Transverse colon (tissue), 4 donors: ENCODE measurements at regions not wholly inside any gene's neighbourhood (a gene's known extent, or its start where the extent isn't known, plus 50 kb on each side); places are given as distances from the start of the nearest gene placed in this dataset.

Source experiments
- DNase-seq: peaks from one replicate; pipeline ENCODE4 v3.0.0-alpha.2; 2019
- H3K27ac ChIP-seq, 4 donors: fragments of 200-600 bp; sonication (generic); 2 replicates each; pipeline ENCODE4 v1.5.1; 2016 to 2018; ENCODE audit warnings: inconsistent platforms in 4 of 4
- H3K27me3 ChIP-seq: fragments of 200-600 bp; sonication (generic); 2 replicates; pipeline ENCODE4 v1.5.1; 2017; ENCODE audit warnings: inconsistent platforms
- H3K36me3 ChIP-seq, 4 donors: fragments of 200-600 bp; sonication (generic); 2 replicates each; pipeline ENCODE4 v1.5.1; 2017 to 2019; ENCODE audit warnings: inconsistent platforms in 4 of 4
- H3K4me1 ChIP-seq, 4 donors: fragments of 200-600 bp; sonication (generic); 2 replicates each; pipeline ENCODE4 v1.5.1; 2017 to 2020; ENCODE audit warnings: inconsistent platforms in 4 of 4
- H3K4me3 ChIP-seq, 4 donors: fragments of 200-600 bp; sonication (generic); 1 replicate in 1 of 4; 2 replicates in 3 of 4; pipeline versions ENCODE4 v1.5.1 to v1.6.1; 2017 to 2019; ENCODE audit warnings: inconsistent platforms in 4 of 4
- H3K9me3 ChIP-seq, 2 donors: fragments of 200-600 bp; sonication (generic); 2 replicates each; pipeline ENCODE4 v1.5.1; 2017 to 2019; ENCODE audit warnings: inconsistent platforms in 2 of 2
- EP300 ChIP-seq: sonication (generic); formaldehyde crosslinking; IDR thresholded peaks from one replicate; pipeline ENCODE4 v1.6.1; 2017; ENCODE audit warnings: antibody characterized with exemption, low read depth
- POLR2A ChIP-seq: fragments of 450-650 bp; IDR thresholded peaks from one replicate; pipeline ENCODE4 v1.6.1; 2016; ENCODE audit warnings: antibody characterized with exemption, mild to moderate bottlenecking, moderate library complexity
- POLR2AphosphoS5 ChIP-seq, 3 donors: sonication (generic); formaldehyde crosslinking; IDR thresholded peaks; one replicate each; pipeline ENCODE4 v1.6.1; 2016; ENCODE audit warnings: antibody characterized with exemption in 3 of 3
- WGBS, 2 donors: methylation state at CpG; one replicate each; pipeline ENCODE4 v1.1.5; 2018; ENCODE audit warnings: low coverage in 1 of 2; 5-methylcytosine and 5-hydroxymethylcytosine counted together
- in situ Hi-C, 4 donors: fragments of 200-750 bp; cut with MboI; loops; one replicate each; pipeline versions ENCODE4 v1.15.0 to v1.15.1; 2017; ENCODE audit warnings: low sequenced_read_pairs in 3 of 4, low pct_ligation_motif_present in 1 of 4, low pct_unique_long_range_greater_than_20kb in 1 of 4
- intact Hi-C: fragments of 100-400 bp; cut with DNase I; formaldehyde crosslinking; loops from one replicate; pipeline ENCODE4 v1.15.1; 2023; ENCODE audit warnings: low total_unique reads
- TF ChIP-seq, protein P1 (sequence below), 5 experiments: fragments of 200-600 bp in 3 of 5; fragments of 450-650 bp in 2 of 5; sonication (generic) in 3 of 5; IDR thresholded peaks; 1 replicate in 2 of 5; 2 replicates in 3 of 5; pipeline ENCODE4 v1.5.1; 2016 to 2017; ENCODE audit warnings: antibody characterized with exemption in 5 of 5, inconsistent platforms in 3 of 5, mild to moderate bottlenecking in 2 of 5, moderate library complexity in 1 of 5

DNA sequence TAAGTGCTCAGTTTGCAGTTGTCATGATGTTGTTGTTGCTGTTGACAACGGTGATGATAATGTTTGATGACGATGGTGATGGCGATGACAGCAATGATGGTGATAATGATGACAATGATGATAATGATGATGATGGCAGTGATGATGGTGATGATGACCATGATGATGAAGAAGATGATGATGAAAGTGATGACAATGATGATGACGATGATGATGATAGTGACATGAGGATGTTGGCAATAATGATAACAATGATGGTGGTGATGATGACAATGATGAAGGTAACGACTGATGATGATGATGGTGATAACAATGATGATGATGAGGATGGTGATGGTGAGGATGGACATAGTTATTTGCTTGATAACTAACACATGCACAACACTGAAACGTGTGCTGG lies 778.5 kb downstream of the VRK1 start:
- in situ Hi-C loops, result no loop called here
- intact Hi-C loops, result no loop called here
- TF ChIP-seq EP300 (no peak), POLR2A (no peak), POLR2AphosphoS5 (IDR thresholded peaks at IDR 0.05) (no peak)
- TF ChIP-seq, protein P1, sequence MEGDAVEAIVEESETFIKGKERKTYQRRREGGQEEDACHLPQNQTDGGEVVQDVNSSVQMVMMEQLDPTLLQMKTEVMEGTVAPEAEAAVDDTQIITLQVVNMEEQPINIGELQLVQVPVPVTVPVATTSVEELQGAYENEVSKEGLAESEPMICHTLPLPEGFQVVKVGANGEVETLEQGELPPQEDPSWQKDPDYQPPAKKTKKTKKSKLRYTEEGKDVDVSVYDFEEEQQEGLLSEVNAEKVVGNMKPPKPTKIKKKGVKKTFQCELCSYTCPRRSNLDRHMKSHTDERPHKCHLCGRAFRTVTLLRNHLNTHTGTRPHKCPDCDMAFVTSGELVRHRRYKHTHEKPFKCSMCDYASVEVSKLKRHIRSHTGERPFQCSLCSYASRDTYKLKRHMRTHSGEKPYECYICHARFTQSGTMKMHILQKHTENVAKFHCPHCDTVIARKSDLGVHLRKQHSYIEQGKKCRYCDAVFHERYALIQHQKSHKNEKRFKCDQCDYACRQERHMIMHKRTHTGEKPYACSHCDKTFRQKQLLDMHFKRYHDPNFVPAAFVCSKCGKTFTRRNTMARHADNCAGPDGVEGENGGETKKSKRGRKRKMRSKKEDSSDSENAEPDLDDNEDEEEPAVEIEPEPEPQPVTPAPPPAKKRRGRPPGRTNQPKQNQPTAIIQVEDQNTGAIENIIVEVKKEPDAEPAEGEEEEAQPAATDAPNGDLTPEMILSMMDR (IDR thresholded peaks at IDR 0.05), result no peak
- H3K27me3 ChIP-seq, result no peaks in the 10 kb centered on the region
- H3K36me3 ChIP-seq, result no peaks in the 10 kb centered on the region
- no peak for DNase-seq
- no peaks in the 10 kb centered on the region for H3K4me1 ChIP-seq
- H3K4me3 ChIP-seq, result no peak overlapping the region
- H3K27ac ChIP-seq, result no peak overlapping the region
- 83 to 91% methylated on average over 6 of the region's 6 CpGs for WGBS, 2 donors
- H3K9me3 ChIP-seq, result no peaks in the 10 kb centered on the region

DNA sequence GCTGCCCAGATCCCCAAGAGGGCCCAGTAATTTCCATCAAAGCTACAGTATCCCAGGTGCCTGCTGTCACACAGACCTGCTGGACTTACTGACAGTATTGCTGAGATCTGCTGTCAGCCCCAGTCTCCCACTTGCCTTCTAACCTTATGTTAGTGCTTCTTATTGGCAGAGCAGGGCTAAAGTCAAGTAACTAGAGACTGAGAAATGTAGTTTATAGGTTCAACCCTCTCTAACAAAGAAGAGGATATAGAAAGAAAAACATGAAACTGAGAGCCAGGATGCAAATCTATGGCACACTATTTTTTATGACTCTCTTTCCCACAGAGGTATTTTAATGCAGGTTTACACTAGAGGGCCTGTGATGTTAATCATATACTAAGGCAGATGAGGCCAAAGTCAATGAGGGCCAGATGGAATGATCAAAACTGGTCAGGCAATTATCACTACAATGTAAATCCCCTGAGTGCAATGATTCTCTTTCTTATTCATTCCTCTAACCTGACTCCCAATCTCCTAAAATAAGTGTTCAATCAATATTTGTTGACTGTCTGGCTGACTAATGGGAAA lies 781.9 kb downstream of the VRK1 start:
- no peaks in the 10 kb centered on the region for H3K9me3 ChIP-seq
- no peak overlapping the region for H3K27ac ChIP-seq
- intact Hi-C loops, result no loop called here
- H3K27me3 ChIP-seq, result no peaks in the 10 kb centered on the region
- in situ Hi-C loops, result no loop called here
- no peak for DNase-seq
- no peaks in the 10 kb centered on the region for H3K36me3 ChIP-seq
- no peaks in the 10 kb centered on the region for H3K4me1 ChIP-seq
- no peak for TF ChIP-seq EP300
- TF ChIP-seq POLR2A, result no peak
- TF ChIP-seq POLR2AphosphoS5 (IDR thresholded peaks at IDR 0.05), result no peak
- TF ChIP-seq, protein P1 (IDR thresholded peaks at IDR 0.05), result no peak
- H3K4me3 ChIP-seq, result no peak overlapping the region

DNA sequence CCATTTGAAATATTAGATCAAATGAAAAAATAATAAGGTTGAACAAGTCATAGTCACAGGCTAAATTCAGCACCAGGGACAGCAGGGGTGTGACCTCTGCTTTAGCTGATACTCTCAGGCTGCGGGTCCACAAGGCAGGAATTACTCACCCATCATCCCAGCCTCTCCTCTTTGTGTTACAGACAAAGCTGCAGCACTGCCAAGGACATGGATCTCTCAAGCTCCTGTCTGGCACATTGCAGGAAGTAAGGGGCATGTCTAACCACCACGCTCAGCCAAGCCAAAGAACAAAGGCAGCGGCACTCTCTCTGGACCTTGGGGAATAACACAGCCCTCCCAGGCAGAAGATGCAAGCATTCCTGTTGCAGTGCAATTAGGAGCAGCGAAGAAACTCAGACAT lies 783.8 kb downstream of the VRK1 start:
- Histone ChIP-seq H3K4me1 (no peaks in the 10 kb centered on the region), H3K9me3 (no peaks in the 10 kb centered on the region), H3K27ac (no peak overlapping the region), H3K36me3 (no peaks in the 10 kb centered on the region), H3K4me3 (no peak overlapping the region), H3K27me3 (no peaks in the 10 kb centered on the region)
- in situ Hi-C loops, result no loop called here
- no peak for DNase-seq
- intact Hi-C loops, result no loop called here
- WGBS, 2 donors, result 68% methylated on average over 4 of the region's 4 CpGs; no CpG with 5 or more reads in 1 of the 2 donors
- no peak for TF ChIP-seq EP300
- TF ChIP-seq POLR2AphosphoS5 (IDR thresholded peaks at IDR 0.05), result no peak
- TF ChIP-seq POLR2A, result no peak
- TF ChIP-seq, protein P1 (IDR thresholded peaks at IDR 0.05), result no peak

DNA sequence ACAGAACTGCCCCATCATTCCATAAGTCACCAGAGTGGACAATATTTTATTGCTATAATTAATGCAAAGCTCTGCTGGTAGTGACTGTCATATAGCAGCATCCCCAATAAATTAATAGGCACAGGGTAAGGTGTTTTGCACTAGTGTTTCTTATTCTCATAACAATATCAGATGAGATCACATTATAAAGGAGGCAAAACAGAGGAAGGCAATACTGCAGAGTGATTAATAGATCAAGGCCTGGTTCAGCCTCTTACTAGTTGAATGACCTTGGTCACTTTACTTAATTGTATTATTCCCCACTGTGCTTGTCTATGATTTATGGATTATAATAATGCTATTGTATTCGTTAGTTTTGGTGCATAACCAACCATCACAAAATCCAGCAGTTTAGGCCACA lies 784.8 kb downstream of the VRK1 start:
- Histone ChIP-seq H3K9me3 (no peaks in the 10 kb centered on the region), H3K27me3 (no peaks in the 10 kb centered on the region), H3K27ac (no peak overlapping the region), H3K36me3 (no peaks in the 10 kb centered on the region), H3K4me3 (no peak overlapping the region), H3K4me1 (no peaks in the 10 kb centered on the region)
- WGBS, 2 donors, result 40 to 56% methylated on average over 1 of the region's 1 CpG
- intact Hi-C loops (no loop called here), in situ Hi-C loops (no loop called here)
- TF ChIP-seq POLR2A (no peak), EP300 (no peak), POLR2AphosphoS5 (IDR thresholded peaks at IDR 0.05) (no peak)
- TF ChIP-seq, protein P1 (IDR thresholded peaks at IDR 0.05), result no peak
- no peak for DNase-seq
